Gastroesophageal sphincter (tissue), 3 donors: ENCODE measurements at regions not wholly inside any gene's neighbourhood (a gene's known extent, or its start where the extent isn't known, plus 50 kb on each side); places are given as distances from the start of the nearest gene placed in this dataset.

Experiments used
- CTCF ChIP-seq, 4 experiments: fragments of 200-600 bp in 2 of 4; fragments of 450-650 bp in 2 of 4; sonication (generic) in 1 of 4; IDR thresholded peaks; one replicate each; pipeline ENCODE4 v1.5.1; 2017 to 2019; ENCODE audit warnings: antibody characterized with exemption in 4 of 4, mild to moderate bottlenecking in 2 of 4, moderate library complexity in 2 of 4
- EP300 ChIP-seq: sonication (generic); formaldehyde crosslinking; IDR thresholded peaks from one replicate; pipeline ENCODE4 v1.6.1; 2017; ENCODE audit warnings: antibody characterized with exemption, mild to moderate bottlenecking
- POLR2A ChIP-seq, 2 donors: fragments of 450-650 bp; IDR thresholded peaks; one replicate each; pipeline ENCODE4 v1.6.1; 2017; ENCODE audit warnings: antibody characterized with exemption in 2 of 2, mild to moderate bottlenecking in 2 of 2, moderate library complexity in 1 of 2
- POLR2AphosphoS5 ChIP-seq: sonication (generic); formaldehyde crosslinking; IDR thresholded peaks from one replicate; pipeline ENCODE4 v1.6.1; 2017; ENCODE audit warnings: antibody characterized with exemption

DNA sequence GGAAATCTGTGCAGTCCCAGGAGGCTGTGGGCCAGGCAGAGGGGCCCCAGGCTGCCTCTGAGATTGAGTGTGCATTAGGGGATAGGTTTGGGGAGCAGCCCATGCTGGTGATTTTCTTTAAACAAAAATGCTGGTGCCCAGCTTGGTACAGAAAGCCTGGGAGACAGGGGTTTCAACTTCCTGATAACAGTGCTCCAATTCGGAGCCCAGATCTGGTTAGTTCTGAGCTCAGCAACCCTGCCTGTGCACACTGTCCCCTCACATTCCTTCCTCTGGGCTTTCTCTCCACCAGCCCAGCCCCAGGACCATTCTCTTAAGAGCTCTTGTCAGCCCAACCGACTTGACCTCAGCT, 379.2 kb upstream of the ZMIZ1 start:
- peak in 1 of 4 experiments; percentile 9 for TF ChIP-seq CTCF (IDR thresholded peaks at IDR 0.05)
- no peak for TF ChIP-seq POLR2AphosphoS5
- no peak for TF ChIP-seq POLR2A (IDR thresholded peaks at IDR 0.05)
- no peak for TF ChIP-seq EP300
